HG03196 (cell line): ENCODE measurements at regions not wholly inside any gene's neighbourhood (a gene's known extent, or its start where the extent isn't known, plus 50 kb on each side); places are given as distances from the start of the nearest gene placed in this dataset.
A peak's percentile ranks its signal among the peaks of the same experiment; 100 is the strongest.

Source experiments
- ATAC-seq: cut with Tn5 transposase; IDR thresholded peaks from one replicate; pipeline ENCODE4 v1.9.1; 2021; ENCODE audit not compliant: unreplicated experiment

GRCh38 chr3:98969295-98969694 is 67.8 kb upstream of the DCBLD2 start:
- no peak for ATAC-seq

- ATAC-seq, result no peak
These were observed 67.3 kb upstream of the DCBLD2 start for GRCh38 chr3:98968824-98969223.

DNA sequence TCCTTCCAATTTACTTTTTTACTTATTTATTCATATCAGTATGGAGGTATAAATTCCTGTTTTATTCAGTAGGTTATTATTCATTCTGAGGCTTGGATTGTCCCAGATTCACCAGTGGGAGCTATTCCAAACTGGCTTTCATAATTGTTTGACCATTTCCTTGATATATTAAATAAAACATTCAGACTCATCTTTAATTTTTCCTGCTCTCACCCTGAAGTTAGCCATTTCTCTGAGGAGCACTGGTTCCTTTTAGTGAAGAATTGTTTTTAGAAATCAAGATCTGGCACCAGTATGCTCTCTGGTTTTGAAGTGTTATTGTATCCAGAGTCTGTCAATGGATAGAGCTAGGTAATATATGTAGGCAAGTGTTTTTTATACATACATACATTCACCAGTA is 66.9 kb upstream of the DCBLD2 start:
- ATAC-seq, result no peak

- no peak for ATAC-seq
These were observed 66.3 kb upstream of the DCBLD2 start for GRCh38 chr3:98967758-98968157.

GRCh38 chr3:98966862-98967546 is 65.5 kb upstream of the DCBLD2 start:
- ATAC-seq, result no peak

GRCh38 chr3:98966434-98966833 is 64.9 kb upstream of the DCBLD2 start:
- ATAC-seq, result no peak

DNA sequence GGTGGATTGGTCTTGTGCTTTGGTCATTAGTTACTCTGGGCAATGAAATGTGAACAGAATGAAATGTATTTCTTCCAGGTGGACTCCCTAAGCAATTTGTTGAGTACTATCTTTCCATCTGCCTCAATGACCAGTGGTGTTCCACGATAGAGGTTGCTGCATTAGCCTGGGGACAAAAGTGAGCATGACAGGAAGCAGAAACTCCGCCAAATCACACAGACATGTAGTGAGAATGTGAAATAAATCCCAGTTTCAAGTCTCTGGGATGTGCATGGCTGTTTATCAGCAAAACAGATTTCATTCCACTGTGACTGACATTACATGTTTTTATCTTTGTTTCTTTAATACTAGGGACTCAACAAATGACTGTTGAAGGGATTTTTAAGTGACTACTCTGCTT is 63.3 kb upstream of the DCBLD2 start:
- no peak for ATAC-seq

- ATAC-seq, result no peak
These were observed 62.1 kb upstream of the DCBLD2 start for GRCh38 chr3:98963546-98963945.

GRCh38 chr3:98962951-98963350 is 61.5 kb upstream of the DCBLD2 start:
- ATAC-seq, result no peak

DNA sequence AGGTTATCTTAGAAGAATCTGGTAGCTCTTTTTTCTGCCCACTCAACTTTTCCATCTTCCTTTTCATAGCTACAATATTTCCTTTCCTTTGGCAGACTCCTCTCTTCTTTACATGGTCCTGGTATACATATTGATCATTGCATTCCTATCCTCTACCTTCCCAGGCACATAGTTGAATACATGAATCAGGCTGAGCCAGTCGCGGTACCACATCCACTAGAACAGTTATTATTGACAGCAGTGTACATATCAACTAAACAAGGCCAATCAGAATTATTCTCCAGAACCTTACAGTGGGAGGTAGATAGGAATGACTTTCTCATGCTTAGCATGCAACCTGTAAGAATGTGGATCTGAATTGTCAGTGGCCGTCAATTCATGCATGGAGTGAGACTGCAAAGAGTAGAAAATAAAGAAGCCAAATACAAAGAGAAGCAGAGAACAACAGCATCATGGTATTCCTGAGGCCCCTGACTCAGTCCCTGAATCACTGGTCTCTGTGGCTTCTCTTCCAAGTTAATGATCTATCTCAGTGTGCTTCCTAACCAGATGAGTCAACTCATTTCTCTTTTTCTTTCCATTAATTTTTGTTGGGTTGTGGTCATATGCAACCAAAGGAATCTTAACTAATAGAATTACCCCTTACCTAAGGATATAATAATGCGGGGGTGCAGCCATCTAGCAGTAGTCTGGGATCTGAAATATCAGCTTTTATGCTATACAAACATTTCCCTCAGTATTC is 60.9 kb upstream of the DCBLD2 start:
- ATAC-seq, result peak; percentile 66

DNA sequence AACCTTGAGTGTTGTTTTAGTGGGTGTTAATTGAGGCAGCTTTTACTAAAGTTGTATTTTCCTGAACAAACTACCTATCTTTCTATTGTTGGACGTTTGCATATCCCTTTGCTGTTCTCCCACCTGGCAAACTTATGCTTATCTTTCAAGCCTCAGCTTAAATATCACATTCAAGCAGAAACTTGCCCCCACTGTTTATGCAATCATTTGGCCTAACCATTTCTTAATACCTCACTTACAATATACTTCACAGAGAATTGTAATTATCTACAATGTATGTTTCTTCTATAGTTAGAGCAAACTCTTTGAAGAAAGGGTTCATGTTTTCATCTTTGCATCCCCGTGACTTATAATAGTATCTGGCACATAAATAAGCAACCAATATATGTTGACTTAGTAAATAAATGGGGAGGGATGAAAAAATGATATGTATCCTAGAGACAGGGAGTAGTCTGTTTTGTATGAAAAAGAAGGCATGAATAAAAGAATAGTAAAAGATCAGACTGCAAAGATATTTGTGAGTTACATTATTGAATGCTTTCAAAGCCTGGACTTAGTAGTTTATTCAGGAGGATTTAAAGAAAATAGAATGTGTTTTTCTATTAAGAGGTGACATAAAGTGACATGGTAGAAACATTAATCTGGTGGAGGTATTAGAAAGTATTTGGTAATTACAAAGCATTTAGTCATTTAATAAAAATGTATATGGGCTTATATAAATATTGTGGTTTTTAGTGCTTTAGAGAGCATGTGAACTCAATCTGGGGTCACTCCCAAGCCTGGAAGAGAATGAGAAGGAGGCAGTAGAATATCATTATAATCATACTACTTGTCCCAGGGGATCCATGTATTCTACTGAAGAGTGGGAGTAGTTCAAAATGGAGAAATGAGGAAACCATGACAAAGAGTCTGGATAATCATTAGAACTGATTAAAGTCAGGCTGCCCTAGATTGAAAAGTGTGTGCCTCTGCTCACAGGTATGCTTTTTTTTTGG is 60.0 kb upstream of the DCBLD2 start:
- ATAC-seq, result no peak

GRCh38 chr3:98957681-98958080 is 56.2 kb upstream of the DCBLD2 start:
- ATAC-seq, result no peak

GRCh38 chr3:98956008-98956407 is 54.5 kb upstream of the DCBLD2 start:
- ATAC-seq, result no peak

- no peak for ATAC-seq
These were observed 53.5 kb upstream of the DCBLD2 start for GRCh38 chr3:98954791-98955604.

DNA sequence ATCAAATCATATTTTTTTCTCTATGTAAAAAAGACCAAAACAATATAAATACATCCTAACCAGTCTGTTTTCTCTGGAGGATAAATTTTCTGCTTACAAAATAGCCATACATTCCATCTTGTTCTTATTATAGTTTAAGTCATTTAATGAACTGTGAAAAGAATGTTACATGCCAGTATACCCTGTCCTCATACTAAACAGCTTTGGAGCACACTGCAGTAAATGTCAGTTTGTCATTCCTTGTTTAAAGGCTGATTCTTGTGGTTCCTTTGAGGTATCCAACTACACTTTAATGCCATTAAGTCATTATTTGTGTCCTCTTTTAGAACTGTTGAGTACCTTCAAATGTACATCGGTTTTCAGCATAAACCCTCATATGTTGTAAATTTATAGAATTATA is 52.7 kb upstream of the DCBLD2 start:
- no peak for ATAC-seq

GRCh38 chr3:98952404-98952803 is 50.9 kb upstream of the DCBLD2 start:
- ATAC-seq, result no peak
